ENCODE measurements at regions not wholly inside any gene's neighbourhood (a gene's known extent, or its start where the extent isn't known, plus 50 kb on each side); places are given as distances from the start of the nearest gene placed in this dataset.
A peak's percentile ranks its signal among the peaks of the same experiment; 100 is the strongest.

- no peaks in the 10 kb centered on the region for H3K27me3 ChIP-seq
- no peak overlapping the region for H3K27ac ChIP-seq
- intact Hi-C loops (cut with DNase I): no loop called here
- H3K9me3 ChIP-seq: no peaks in the 10 kb centered on the region
- H3K4me1 ChIP-seq: no peaks in the 10 kb centered on the region
- no peaks in the 10 kb centered on the region for H3K36me3 ChIP-seq
- peak in 2 of 4 donors; percentile 25 to 59 for DNase-seq
- H3K4me3 ChIP-seq: no peak overlapping the region
- no peak for TF ChIP-seq CTCF (IDR thresholded peaks at IDR 0.05)
- no peak for ATAC-seq
Measured at GRCh38 chrX:33840176-33840575, 291.9 kb downstream of the FAM47A start.

GRCh38 chrX:33831211-33831610 is 300.9 kb downstream of the FAM47A start:
- Histone ChIP-seq H3K27ac (no peak overlapping the region), H3K4me3 (no peak overlapping the region), H3K4me1 (no peaks in the 10 kb centered on the region), H3K36me3 (no peaks in the 10 kb centered on the region), H3K9me3 (peaks cover 0 to 2% of the 10 kb centered on the region in 2 donors), H3K27me3 (no peaks in the 10 kb centered on the region)
- DNase-seq: peak in 1 of 4 donors; percentile 7
- ATAC-seq: no peak
- intact Hi-C loops (cut with DNase I): no loop called here
- no peak for TF ChIP-seq CTCF (IDR thresholded peaks at IDR 0.05)

- no peaks in the 10 kb centered on the region for H3K4me1 ChIP-seq
- no peak for DNase-seq
- no peaks in the 10 kb centered on the region for H3K27me3 ChIP-seq
- no peak overlapping the region for H3K27ac ChIP-seq
- no peaks in the 10 kb centered on the region for H3K9me3 ChIP-seq
- H3K36me3 ChIP-seq: no peaks in the 10 kb centered on the region
- TF ChIP-seq CTCF (IDR thresholded peaks at IDR 0.05): no peak
- no peak for ATAC-seq
- intact Hi-C loops (cut with DNase I): no loop called here
- no peak overlapping the region for H3K4me3 ChIP-seq
Measured at GRCh38 chrX:33817266-33817665, 314.8 kb downstream of the FAM47A start.

- Histone ChIP-seq H3K27me3 (no peaks in the 10 kb centered on the region), H3K4me3 (no peak overlapping the region), H3K9me3 (peaks cover 0 to 5% of the 10 kb centered on the region in 2 donors), H3K4me1 (no peaks in the 10 kb centered on the region), H3K36me3 (no peaks in the 10 kb centered on the region), H3K27ac (no peak overlapping the region)
- ATAC-seq (no peak), DNase-seq (no peak)
- intact Hi-C loops (cut with DNase I): no loop called here
- no peak for TF ChIP-seq CTCF (IDR thresholded peaks at IDR 0.05)
Measured at GRCh38 chrX:33808636-33809035, 323.5 kb downstream of the FAM47A start.

- Histone ChIP-seq H3K9me3 (no peaks in the 10 kb centered on the region), H3K4me3 (no peak overlapping the region), H3K27me3 (no peaks in the 10 kb centered on the region), H3K36me3 (no peaks in the 10 kb centered on the region), H3K4me1 (no peaks in the 10 kb centered on the region), H3K27ac (no peak overlapping the region)
- TF ChIP-seq CTCF (IDR thresholded peaks at IDR 0.05): no peak
- ATAC-seq (no peak), DNase-seq (no peak)
- intact Hi-C loops (cut with DNase I): no loop called here
Measured at GRCh38 chrX:33784548-33784947, 347.6 kb downstream of the FAM47A start.
